ENCODE measurements at regions not wholly inside any gene's neighbourhood (a gene's known extent, or its start where the extent isn't known, plus 50 kb on each side); places are given as distances from the start of the nearest gene placed in this dataset.

- TF ChIP-seq CTCF (conservative IDR thresholded peaks at IDR 0.05; ENCODE audit: low read length) (no peak), EZH2phosphoT487 (IDR thresholded peaks at IDR 0.05; ENCODE audit: borderline replicate concordance) (no peak)
Observed at GRCh38 chr2:228722311-228722710, 540.8 kb upstream of the SPHKAP start.

Data from Loucy (cell line).